HT-29 (cell line): ENCODE measurements at regions not wholly inside any gene's neighbourhood (a gene's known extent, or its start where the extent isn't known, plus 50 kb on each side); places are given as distances from the start of the nearest gene placed in this dataset.

Source experiments
- DNase-seq: peaks from one replicate; pipeline ENCODE4 v3.0.0-alpha.2; 2015; ENCODE audit warnings: low spot score

DNA sequence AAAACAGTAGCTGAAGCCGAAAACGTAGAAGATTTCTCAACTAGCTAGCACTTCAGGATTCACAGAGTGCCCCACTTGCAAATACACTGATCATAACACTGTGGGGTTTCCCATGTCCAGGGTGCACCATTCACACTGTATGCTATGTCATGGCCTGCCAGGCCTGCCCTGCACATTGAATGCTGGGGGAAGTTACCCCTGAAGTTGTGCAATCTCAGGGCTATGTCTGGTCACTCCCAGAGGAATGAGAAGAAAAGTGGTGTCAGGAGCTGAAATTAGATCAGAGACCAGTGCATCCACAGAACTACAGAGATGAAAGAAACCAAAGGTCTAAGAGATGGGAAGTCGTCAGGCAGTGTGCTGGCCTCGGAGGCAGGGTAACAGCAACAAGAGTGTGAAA lies 196.8 kb downstream of the RAP2A start:
- DNase-seq, result no peak

DNA sequence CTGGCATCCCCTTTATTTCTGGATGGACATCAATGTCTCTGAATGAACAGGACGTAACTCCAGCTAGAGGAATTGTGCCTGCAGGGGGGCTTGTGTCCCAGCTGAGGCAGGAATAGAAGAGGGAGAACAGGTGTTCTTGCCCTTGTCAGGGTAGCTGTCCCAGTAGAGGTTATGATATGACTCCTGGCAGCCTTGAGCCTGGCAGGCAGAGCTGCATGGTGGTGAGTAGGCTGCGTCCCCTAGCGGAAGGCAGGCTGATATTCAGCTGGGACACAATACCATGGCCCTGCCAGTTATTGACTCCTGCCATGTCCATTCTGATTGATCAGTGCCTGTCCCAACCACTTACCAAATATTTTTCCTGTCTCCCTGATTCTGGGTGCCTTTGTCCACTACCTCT lies 197.2 kb downstream of the RAP2A start:
- DNase-seq, result peak; percentile 59

DNA sequence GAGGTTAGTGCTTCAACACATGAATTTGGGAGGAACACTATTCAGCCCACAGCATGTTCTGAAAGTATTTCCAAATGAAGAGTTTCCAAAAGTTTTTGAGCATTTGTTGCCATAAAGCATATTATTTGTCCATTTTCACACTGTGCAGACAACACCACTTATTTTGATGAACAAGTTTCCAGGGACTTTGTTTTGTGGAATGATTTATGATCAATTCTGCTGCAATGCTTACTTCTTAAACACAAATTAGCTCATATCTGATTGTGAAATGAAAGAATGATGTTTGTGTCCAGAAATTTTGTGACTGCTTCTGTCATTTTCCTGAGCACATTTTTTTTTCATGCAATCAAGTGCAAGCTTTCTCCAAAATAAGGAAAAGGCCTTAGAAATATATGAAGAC lies 205.3 kb downstream of the RAP2A start:
- no peak for DNase-seq

DNA sequence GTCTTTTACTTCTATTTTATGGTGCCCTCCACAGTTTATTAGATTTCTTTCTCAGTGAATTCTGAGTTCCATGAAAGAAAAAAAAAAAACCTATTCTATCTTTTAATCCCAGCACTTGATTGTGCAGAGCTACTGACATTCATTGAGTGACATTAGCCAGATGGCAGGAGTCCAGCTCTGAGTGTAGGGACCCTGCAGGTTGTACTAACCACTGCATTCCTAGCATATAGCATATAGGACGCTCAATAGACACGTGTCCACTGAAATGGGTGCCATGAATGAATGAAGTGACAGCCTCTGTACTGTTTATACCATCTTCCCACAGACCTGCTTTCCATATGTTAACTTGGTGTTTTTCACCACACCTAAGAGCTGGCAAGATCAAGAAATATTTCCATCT lies 206.3 kb downstream of the RAP2A start:
- DNase-seq, result no peak

GRCh38 chr13:97648171-97648880 lies 214.4 kb downstream of the RAP2A start:
- no peak for DNase-seq

GRCh38 chr13:97648881-97649224 lies 214.9 kb downstream of the RAP2A start:
- DNase-seq, result no peak

- no peak for DNase-seq
These were observed 219.6 kb downstream of the RAP2A start for GRCh38 chr13:97653443-97654140.

DNA sequence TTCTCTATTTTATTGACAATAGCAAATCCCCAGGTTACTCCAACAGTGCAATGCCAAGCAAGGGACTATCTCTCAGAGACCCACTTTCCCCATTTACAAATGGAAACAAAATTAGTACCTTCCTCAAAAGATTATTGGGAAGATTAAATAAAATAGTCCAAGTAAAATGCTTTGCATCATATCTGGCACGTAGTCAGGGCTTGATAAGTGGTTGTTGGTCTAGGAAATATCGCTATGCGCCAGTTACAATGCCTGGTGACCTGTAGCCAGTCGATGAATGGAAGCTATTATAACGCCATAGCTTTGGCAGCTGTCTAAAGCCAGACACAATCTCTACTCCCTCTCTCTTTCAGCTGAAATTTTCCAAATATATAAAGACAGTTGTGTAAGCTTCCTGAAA lies 220.3 kb downstream of the RAP2A start:
- no peak for DNase-seq

- no peak for DNase-seq
These were observed 224.6 kb downstream of the RAP2A start for GRCh38 chr13:97658556-97658955.

- DNase-seq, result peak; percentile 11
These were observed 225.6 kb downstream of the RAP2A start for GRCh38 chr13:97659602-97660001.

DNA sequence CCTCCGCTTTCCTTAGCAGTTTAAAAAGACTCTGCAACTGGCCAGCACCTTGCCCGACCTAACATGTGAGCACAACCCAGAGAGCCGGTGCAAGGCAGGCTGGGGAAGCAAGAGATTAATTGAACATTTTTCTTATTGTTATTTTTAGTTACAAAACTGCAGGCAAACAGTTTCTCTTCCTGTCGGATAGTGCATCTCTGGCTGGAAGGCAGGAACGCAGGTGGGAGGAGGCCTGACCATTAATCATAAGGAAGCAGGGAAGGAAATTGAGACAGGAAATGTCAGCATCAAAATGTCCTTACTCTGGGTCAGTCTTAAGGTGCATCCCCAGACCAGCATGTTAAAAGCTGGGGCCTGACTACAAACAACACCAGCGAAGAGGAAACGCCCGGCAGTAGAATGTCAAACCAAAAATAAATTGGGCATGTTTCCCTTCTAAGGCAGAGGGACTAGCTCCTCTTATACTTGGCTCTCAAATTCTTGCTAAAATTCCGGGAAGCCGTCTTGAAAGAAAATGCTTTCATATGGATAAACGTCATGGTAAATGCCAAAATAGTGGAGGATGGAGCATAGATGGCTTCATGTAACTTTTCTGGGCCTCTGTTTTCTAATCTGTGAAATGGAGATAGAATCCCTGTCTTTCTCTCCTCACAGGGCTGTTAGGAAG lies 226.8 kb downstream of the RAP2A start:
- DNase-seq, result no peak

DNA sequence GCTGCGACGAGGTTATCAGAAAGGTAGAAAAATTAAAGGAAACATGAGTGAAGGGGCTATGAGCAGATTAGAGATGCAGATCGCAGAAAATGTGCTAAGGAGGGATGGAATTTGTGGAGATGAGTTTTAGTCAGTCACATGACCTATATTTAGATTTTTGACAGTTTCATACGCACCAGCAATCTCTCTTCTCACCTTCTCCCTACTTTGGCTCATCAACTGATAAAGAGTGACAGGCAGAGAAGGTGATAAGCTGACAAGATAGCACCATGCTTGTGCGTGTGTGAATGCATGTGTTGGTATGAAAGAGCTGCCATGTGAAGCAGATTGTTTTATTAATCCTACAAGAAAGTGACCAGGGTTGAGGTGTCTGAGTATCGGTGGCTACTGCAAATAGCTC lies 252.6 kb downstream of the RAP2A start:
- DNase-seq, result no peak

GRCh38 chr13:97692628-97693027 lies 258.7 kb downstream of the RAP2A start:
- no peak for DNase-seq

DNA sequence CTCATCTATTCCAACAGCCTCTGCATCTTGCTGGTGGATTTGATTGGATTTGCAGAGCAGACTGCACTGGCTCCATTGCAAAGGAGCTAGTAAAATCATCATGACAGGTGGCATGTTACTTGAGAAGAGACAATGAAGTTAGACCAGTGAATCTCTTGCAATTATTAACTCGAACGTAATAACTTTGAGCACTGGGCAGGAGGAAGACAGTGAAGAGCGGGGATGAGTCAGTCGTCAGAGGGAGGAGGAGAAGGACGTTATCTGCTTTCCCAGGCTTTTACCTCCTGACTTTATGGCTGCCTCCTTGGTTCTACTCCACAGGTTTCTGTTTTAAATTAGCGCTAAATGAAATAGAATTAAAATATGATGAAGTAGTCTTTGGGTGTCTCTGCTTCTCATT lies 257.8 kb upstream of the IPO5 start:
- no peak for DNase-seq

DNA sequence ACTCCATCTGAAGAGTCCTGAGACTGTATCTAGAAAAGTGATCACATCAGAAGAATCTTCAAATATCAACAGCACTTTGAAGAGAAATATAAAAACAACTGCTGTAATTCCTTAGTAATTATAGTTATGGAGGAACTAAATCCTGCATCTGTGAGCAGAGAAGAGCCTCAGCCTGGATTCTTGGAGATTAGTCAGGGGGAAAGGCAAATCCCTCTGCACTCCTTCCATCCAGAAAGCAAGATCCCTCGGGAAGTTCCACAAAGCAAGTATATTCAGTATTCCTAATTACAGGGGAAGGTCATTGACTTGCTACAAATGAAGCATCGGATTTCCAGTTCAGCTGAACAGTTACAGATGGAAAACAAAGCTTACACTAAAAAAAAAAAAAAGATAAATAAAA lies 256.6 kb upstream of the IPO5 start:
- DNase-seq, result no peak

- DNase-seq, result no peak
These were observed 253.1 kb upstream of the IPO5 start for GRCh38 chr13:97700306-97700848.

DNA sequence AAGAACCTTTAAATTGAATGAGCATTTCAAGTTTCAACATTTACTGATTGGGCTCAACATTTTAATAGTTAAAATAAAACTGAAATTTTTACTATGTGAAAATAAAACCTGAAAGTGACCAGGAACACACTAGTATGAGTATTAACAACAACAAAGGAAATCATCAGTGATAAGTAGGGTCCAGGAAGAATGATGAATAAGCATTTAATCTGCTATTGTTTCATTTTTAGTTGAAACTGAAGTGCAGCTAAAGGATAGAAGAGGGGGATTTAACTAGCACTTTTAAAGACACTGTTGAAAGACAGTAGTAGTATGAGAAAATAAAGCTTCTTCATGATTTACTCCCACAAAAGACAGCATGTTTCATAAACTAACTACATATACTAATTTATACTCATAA lies 250.9 kb upstream of the IPO5 start:
- no peak for DNase-seq

DNA sequence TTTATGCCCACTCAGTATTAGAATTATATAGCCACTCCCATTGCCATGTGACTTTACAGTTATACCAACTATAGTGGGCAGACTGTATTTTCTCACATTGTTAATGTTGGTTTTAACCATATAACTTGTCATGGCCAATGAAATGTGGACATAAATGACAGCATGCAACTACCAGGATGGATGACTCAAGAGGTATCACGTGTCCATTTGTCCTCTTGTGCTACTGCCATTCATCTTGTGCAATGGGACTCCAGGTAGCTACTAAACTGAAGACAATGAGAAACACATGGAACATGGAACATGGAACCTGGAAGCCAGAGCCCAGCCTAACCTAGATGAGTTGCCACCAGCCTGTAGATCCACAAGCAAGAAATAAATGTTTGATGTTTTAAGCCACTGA lies 242.7 kb upstream of the IPO5 start:
- no peak for DNase-seq

GRCh38 chr13:97712770-97713169 lies 240.7 kb upstream of the IPO5 start:
- no peak for DNase-seq

GRCh38 chr13:97715763-97716162 lies 237.7 kb upstream of the IPO5 start:
- DNase-seq, result no peak

GRCh38 chr13:97716746-97717145 lies 236.7 kb upstream of the IPO5 start:
- DNase-seq, result no peak

DNA sequence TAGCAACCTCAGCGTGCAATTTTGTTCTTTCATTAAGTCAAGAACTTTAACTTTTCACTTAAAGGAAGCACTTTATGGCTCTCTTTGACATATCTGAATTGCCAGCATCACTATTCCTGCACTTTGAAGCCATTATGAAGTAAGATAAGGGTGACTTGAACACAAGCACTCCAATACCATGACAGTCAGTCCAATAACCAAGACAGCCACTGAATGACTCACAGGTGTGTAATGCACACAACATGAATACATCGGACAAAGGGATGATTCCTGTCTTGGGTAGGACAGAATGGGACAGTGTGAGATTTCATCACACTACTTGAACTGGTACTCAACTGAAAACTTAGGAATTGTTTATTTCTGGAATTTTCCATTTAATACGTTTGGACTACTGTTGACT lies 233.7 kb upstream of the IPO5 start:
- no peak for DNase-seq

GRCh38 chr13:97720896-97721295 lies 232.6 kb upstream of the IPO5 start:
- DNase-seq, result no peak
